ENCODE measurements at regions not wholly inside any gene's neighbourhood (a gene's known extent, or its start where the extent isn't known, plus 50 kb on each side); places are given as distances from the start of the nearest gene placed in this dataset.

DNA sequence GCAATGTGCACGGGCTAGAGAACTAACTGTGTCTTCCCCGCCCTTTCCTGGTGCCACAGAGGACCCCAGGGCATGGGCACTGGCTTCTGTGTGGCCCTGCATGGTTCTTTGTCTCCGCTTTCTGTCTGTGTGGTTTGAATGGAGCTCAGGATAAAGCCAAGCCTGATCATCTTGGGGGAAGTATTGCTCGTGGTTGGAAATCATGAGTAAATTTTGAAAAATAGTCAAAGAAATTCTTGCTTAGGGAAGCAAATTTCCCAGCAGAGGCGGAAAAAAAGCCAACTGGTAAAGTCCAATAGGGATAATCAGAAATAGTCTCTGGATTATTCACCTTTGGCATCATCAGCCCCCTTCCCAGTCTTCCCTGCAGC is 55.4 kb downstream of the MAGEF1 start:
- CTCF ChIA-PET, result no interaction called here
- Mint-ChIP-seq H3K4me1 (ENCODE audit: low read depth) (peaks cover 4% of the 10 kb centered on the region), H3K27me3 (no peaks in the 10 kb centered on the region), H3K36me3 (ENCODE audit: low read depth) (no peaks in the 10 kb centered on the region), H3K4me3 (no peak overlapping the region), H3K9me3 (no peaks in the 10 kb centered on the region), H3K27ac (no peak overlapping the region)
- no peak overlapping the region for H3K4me3 ChIP-seq (ENCODE audit: low read length)
- no peaks in the 10 kb centered on the region for H3K36me3 ChIP-seq (ENCODE audit: insufficient read depth, low read length)
- intact Hi-C loops (cut with DNase I, micrococcal nuclease), result loop anchor here in 1 of 2 experiments (5.0 kb wide), 1 partner anchor 64 kb away; no protein-coding TSS in a partner anchor
- no peak overlapping the region for H3K27ac ChIP-seq (ENCODE audit: low read depth in 1 of 2, low read length in 2 of 2)
- H3K9me3 ChIP-seq (ENCODE audit: control insufficient read depth in 1 of 2, insufficient read depth in 1 of 2, low read length in 2 of 2), result no peaks in the 10 kb centered on the region
- DNase-seq (no peak), ATAC-seq (ENCODE audit: poor library complexity) (no peak)
- POLR2A ChIA-PET, result no interaction called here
- H3K4me1 ChIP-seq (ENCODE audit: insufficient read depth, low read length), result no peaks in the 10 kb centered on the region
- TF ChIP-seq, protein P1, sequence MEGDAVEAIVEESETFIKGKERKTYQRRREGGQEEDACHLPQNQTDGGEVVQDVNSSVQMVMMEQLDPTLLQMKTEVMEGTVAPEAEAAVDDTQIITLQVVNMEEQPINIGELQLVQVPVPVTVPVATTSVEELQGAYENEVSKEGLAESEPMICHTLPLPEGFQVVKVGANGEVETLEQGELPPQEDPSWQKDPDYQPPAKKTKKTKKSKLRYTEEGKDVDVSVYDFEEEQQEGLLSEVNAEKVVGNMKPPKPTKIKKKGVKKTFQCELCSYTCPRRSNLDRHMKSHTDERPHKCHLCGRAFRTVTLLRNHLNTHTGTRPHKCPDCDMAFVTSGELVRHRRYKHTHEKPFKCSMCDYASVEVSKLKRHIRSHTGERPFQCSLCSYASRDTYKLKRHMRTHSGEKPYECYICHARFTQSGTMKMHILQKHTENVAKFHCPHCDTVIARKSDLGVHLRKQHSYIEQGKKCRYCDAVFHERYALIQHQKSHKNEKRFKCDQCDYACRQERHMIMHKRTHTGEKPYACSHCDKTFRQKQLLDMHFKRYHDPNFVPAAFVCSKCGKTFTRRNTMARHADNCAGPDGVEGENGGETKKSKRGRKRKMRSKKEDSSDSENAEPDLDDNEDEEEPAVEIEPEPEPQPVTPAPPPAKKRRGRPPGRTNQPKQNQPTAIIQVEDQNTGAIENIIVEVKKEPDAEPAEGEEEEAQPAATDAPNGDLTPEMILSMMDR (IDR thresholded peaks at IDR 0.05), result no peak
- H3K27me3 ChIP-seq (ENCODE audit: control insufficient read depth in 1 of 2, insufficient read depth in 2 of 2, low read length in 2 of 2), result no peaks in the 10 kb centered on the region

DNA sequence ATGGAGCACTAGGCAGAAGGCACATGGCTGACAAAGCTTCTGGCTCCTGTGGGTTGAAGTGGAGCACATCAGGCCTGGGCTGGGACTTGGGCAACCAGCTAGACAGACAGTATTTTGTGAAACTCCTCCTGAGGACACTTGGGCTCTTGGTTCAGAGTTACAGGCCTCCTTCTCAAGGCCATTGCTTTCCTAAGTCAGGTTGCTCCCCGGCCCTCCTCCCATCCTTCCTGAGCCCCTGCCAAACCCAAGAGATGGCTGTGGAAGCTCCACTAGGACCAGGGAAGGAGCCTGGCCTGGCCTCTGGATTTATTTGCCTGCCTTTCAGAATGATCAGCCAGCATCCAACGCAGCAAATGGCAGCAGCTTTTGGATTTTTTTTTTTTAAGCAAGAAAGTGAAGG is 56.3 kb downstream of the MAGEF1 start:
- intact Hi-C loops (cut with DNase I, micrococcal nuclease), result loop anchor here in 1 of 2 experiments (5.0 kb wide), 1 partner anchor 63 kb away; no protein-coding TSS in a partner anchor
- DNase-seq (no peak), ATAC-seq (ENCODE audit: poor library complexity) (no peak)
- no peaks in the 10 kb centered on the region for H3K4me1 ChIP-seq (ENCODE audit: insufficient read depth, low read length)
- Mint-ChIP-seq H3K4me1 (ENCODE audit: low read depth) (peaks cover 4% of the 10 kb centered on the region), H3K27me3 (no peaks in the 10 kb centered on the region), H3K9me3 (no peaks in the 10 kb centered on the region), H3K4me3 (no peak overlapping the region), H3K27ac (no peak overlapping the region), H3K36me3 (ENCODE audit: low read depth) (no peaks in the 10 kb centered on the region)
- H3K27ac ChIP-seq (ENCODE audit: low read depth in 1 of 2, low read length in 2 of 2), result no peak overlapping the region
- H3K27me3 ChIP-seq (ENCODE audit: control insufficient read depth in 1 of 2, insufficient read depth in 2 of 2, low read length in 2 of 2), result no peaks in the 10 kb centered on the region
- no peaks in the 10 kb centered on the region for H3K36me3 ChIP-seq (ENCODE audit: insufficient read depth, low read length)
- H3K9me3 ChIP-seq (ENCODE audit: control insufficient read depth in 1 of 2, insufficient read depth in 1 of 2, low read length in 2 of 2), result no peaks in the 10 kb centered on the region
- TF ChIP-seq, protein P1 (IDR thresholded peaks at IDR 0.05), result no peak
- no peak overlapping the region for H3K4me3 ChIP-seq (ENCODE audit: low read length)
- ChIA-PET POLR2A (interaction anchor here (1.2 kb wide), 1 partner anchor 18 kb away, joined by 5 read pairs; no protein-coding TSS in a partner anchor), CTCF (no interaction called here)

DNA sequence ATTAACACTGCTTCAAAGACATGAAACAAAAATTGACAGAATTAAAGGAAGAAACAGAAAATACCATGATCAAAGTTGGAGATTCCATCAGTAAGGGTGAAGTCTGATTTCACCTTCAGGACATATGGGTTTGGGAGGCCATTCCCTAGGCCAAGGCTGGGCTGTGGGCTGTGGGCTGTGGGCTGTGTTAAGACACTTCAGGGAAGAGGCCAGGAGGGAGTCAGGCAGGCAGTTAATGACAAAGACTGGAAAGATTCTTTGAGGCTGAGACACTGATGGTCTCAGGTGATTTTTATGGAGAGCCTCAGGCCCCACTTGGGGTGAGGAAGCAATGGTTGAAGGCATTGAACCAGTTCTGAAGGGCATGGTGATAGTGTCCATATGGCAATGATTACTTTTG is 57.5 kb downstream of the MAGEF1 start:
- H3K36me3 Mint-ChIP-seq (ENCODE audit: low read depth), result no peaks in the 10 kb centered on the region
- no peaks in the 10 kb centered on the region for H3K9me3 Mint-ChIP-seq
- no peaks in the 10 kb centered on the region for H3K4me1 ChIP-seq (ENCODE audit: insufficient read depth, low read length)
- CTCF ChIA-PET, result no interaction called here
- H3K9me3 ChIP-seq (ENCODE audit: control insufficient read depth in 1 of 2, insufficient read depth in 1 of 2, low read length in 2 of 2), result no peaks in the 10 kb centered on the region
- peaks cover 4% of the 10 kb centered on the region for H3K4me1 Mint-ChIP-seq (ENCODE audit: low read depth)
- H3K27ac ChIP-seq (ENCODE audit: low read depth in 1 of 2, low read length in 2 of 2), result no peak overlapping the region
- ATAC-seq (ENCODE audit: poor library complexity) (no peak), DNase-seq (no peak)
- TF ChIP-seq, protein P1 (IDR thresholded peaks at IDR 0.05), result no peak
- no peak overlapping the region for H3K4me3 ChIP-seq (ENCODE audit: low read length)
- H3K4me3 Mint-ChIP-seq, result no peak overlapping the region
- intact Hi-C loops (cut with DNase I, micrococcal nuclease), result no loop called here
- POLR2A ChIA-PET, result interaction anchor here (1.2 kb wide), 1 partner anchor 17 kb away, joined by 5 read pairs; no protein-coding TSS in a partner anchor
- H3K36me3 ChIP-seq (ENCODE audit: insufficient read depth, low read length), result no peaks in the 10 kb centered on the region
- H3K27me3 ChIP-seq (ENCODE audit: control insufficient read depth in 1 of 2, insufficient read depth in 2 of 2, low read length in 2 of 2), result no peaks in the 10 kb centered on the region
- H3K27ac Mint-ChIP-seq, result no peak overlapping the region
- H3K27me3 Mint-ChIP-seq, result no peaks in the 10 kb centered on the region

Data from CD4-positive, alpha-beta T cell (primary cell).